Right lobe of liver (tissue), 6 donors: ENCODE measurements at regions not wholly inside any gene's neighbourhood (a gene's known extent, or its start where the extent isn't known, plus 50 kb on each side); places are given as distances from the start of the nearest gene placed in this dataset.

Experiments
- ATAC-seq, 4 donors: fragments of 200-7000 bp; cut with Tn5 transposase; one replicate each; pipeline ENCODE4 v1.9.1; 2020; ENCODE audit warnings: mild to moderate bottlenecking in 4 of 4, moderate library complexity in 4 of 4
- DNase-seq, 3 donors: peaks; one replicate each; pipeline ENCODE4 v3.0.0-alpha.2; 2020
- H3K27ac ChIP-seq, 3 donors: fragments of 200-600 bp; one replicate each; pipeline ENCODE4 v1.8.0; 2022
- H3K27me3 ChIP-seq, 2 donors: fragments of 200-600 bp; one replicate each; pipeline ENCODE4 v1.8.0; 2022
- H3K36me3 ChIP-seq, 4 donors: fragments of 200-600 bp; sonication (generic) in 1 of 4; one replicate each; pipeline versions ENCODE4 v1.5.1 to v1.8.0; 2017 to 2022; ENCODE audit warnings: control low read depth in 1 of 4
- H3K4me1 ChIP-seq, 4 donors: fragments of 200-600 bp; sonication (generic) in 1 of 4; one replicate each; pipeline versions ENCODE4 v1.5.1 to v1.8.0; 2017 to 2022; ENCODE audit warnings: control low read depth in 1 of 4
- H3K4me3 ChIP-seq, 3 donors: fragments of 200-600 bp; one replicate each; pipeline ENCODE4 v1.8.0; 2022
- H3K9me3 ChIP-seq, 4 donors: fragments of 200-600 bp; sonication (generic) in 1 of 4; one replicate each; pipeline versions ENCODE4 v1.5.1 to v1.8.0; 2017 to 2022; ENCODE audit warnings: control low read depth in 1 of 4
- CTCF ChIP-seq, 4 donors: fragments of 200-600 bp in 3 of 4; fragments of 450-650 bp in 1 of 4; IDR thresholded peaks; one replicate each; pipeline versions ENCODE4 v1.5.1 to v1.8.0; 2016 to 2022; ENCODE audit warnings: antibody characterized with exemption in 4 of 4, mild to moderate bottlenecking in 2 of 4
- POLR2A ChIP-seq: fragments of 450-650 bp; IDR thresholded peaks from one replicate; pipeline ENCODE4 v1.6.1; 2017; ENCODE audit warnings: antibody characterized with exemption, mild to moderate bottlenecking
- WGBS: methylation state at CpG from one replicate; pipeline ENCODE4 v1.1.6; 2018; ENCODE audit warnings: low coverage, low lambda C conversion rate; ENCODE audit not compliant: insufficient coverage; ENCODE audit errors: missing lambda C conversion rate; 5-methylcytosine and 5-hydroxymethylcytosine counted together
- intact Hi-C, 2 donors: fragments of 100-400 bp; cut with DNase I; formaldehyde crosslinking; loops; one replicate each; pipeline versions ENCODE4 v1.11.2 to v1.14.1; 2022
- donor health status: DM: no; HTN: yes; CAD: no.
- donor health status: DM: no; HTN: no; CAD: no.
- donor health status: DM: no; HTN: no; CAD: no.
- donor health status: DM: no; HTN: yes; CAD: no.
- donor health status: DM: no; HTN: yes; CAD: no.

- Histone ChIP-seq H3K27ac (no peak overlapping the region), H3K4me3 (no peak overlapping the region), H3K4me1 (no peaks in the 10 kb centered on the region), H3K27me3 (no peaks in the 10 kb centered on the region), H3K9me3 (no peaks in the 10 kb centered on the region), H3K36me3 (no peaks in the 10 kb centered on the region)
- intact Hi-C loops: no loop called here
- DNase-seq: no peak
- no peak for ATAC-seq
- TF ChIP-seq CTCF (IDR thresholded peaks at IDR 0.05) (no peak), POLR2A (no peak)
Measured at GRCh38 chrX:5774446-5774845, 454.2 kb downstream of the NLGN4X start.

GRCh38 chrX:5771441-5771840 lies 457.2 kb downstream of the NLGN4X start:
- no peaks in the 10 kb centered on the region for H3K4me1 ChIP-seq
- H3K36me3 ChIP-seq: no peaks in the 10 kb centered on the region
- DNase-seq (no peak), ATAC-seq (no peak)
- 54% methylated on average over 3 of the region's 3 CpGs for WGBS
- H3K27me3 ChIP-seq: no peaks in the 10 kb centered on the region
- H3K9me3 ChIP-seq: no peaks in the 10 kb centered on the region
- no peak overlapping the region for H3K27ac ChIP-seq
- intact Hi-C loops: no loop called here
- no peak for TF ChIP-seq POLR2A
- no peak for TF ChIP-seq CTCF (IDR thresholded peaks at IDR 0.05)
- no peak overlapping the region for H3K4me3 ChIP-seq

GRCh38 chrX:5756616-5757015 lies 472.1 kb downstream of the NLGN4X start:
- Histone ChIP-seq H3K4me3 (no peak overlapping the region), H3K27ac (no peak overlapping the region), H3K36me3 (no peaks in the 10 kb centered on the region), H3K4me1 (no peaks in the 10 kb centered on the region), H3K9me3 (no peaks in the 10 kb centered on the region), H3K27me3 (no peaks in the 10 kb centered on the region)
- DNase-seq: no peak
- ATAC-seq: no peak
- WGBS: 63% methylated on average over 4 of the region's 4 CpGs
- intact Hi-C loops: no loop called here
- TF ChIP-seq CTCF (IDR thresholded peaks at IDR 0.05): no peak
- no peak for TF ChIP-seq POLR2A

- DNase-seq: no peak
- H3K4me3 ChIP-seq: no peak overlapping the region
- 33% methylated on average over 4 of the region's 4 CpGs for whole genome bisulfite sequencing
- no peaks in the 10 kb centered on the region for H3K27me3 ChIP-seq
- H3K9me3 ChIP-seq: no peaks in the 10 kb centered on the region
- no peaks in the 10 kb centered on the region for H3K4me1 ChIP-seq
- no peak for ATAC-seq
- intact Hi-C loops: no loop called here
- H3K27ac ChIP-seq: no peak overlapping the region
- H3K36me3 ChIP-seq: no peaks in the 10 kb centered on the region
- TF ChIP-seq CTCF (IDR thresholded peaks at IDR 0.05) (no peak), POLR2A (no peak)
Measured at GRCh38 chrX:5753291-5753690, 475.4 kb downstream of the NLGN4X start.

- no peak overlapping the region for H3K27ac ChIP-seq
- no peak for ATAC-seq
- H3K9me3 ChIP-seq: no peaks in the 10 kb centered on the region
- H3K36me3 ChIP-seq: no peaks in the 10 kb centered on the region
- no peaks in the 10 kb centered on the region for H3K27me3 ChIP-seq
- H3K4me3 ChIP-seq: no peak overlapping the region
- intact Hi-C loops: no loop called here
- TF ChIP-seq POLR2A: no peak
- TF ChIP-seq CTCF (IDR thresholded peaks at IDR 0.05): no peak
- no peak for DNase-seq
- WGBS: 57% methylated on average over 1 of the region's 1 CpG
- H3K4me1 ChIP-seq: no peaks in the 10 kb centered on the region
Measured at GRCh38 chrX:5752831-5753230, 475.8 kb downstream of the NLGN4X start.
